HEK293T (cell line): ENCODE measurements at regions not wholly inside any gene's neighbourhood (a gene's known extent, or its start where the extent isn't known, plus 50 kb on each side); places are given as distances from the start of the nearest gene placed in this dataset.

Experiments used
- ARNT ChIP-seq: fragments of 450-650 bp; IDR thresholded peaks from 2 replicates; pipeline ENCODE4 v1.6.1; 2017; ENCODE audit warnings: mild to moderate bottlenecking
- FOXA1 ChIP-seq: fragments of 450-650 bp; IDR thresholded peaks from 2 replicates; pipeline ENCODE4 v1.6.1; 2016; ENCODE audit warnings: mild to moderate bottlenecking

GRCh38 chr11:128297805-128298204 is 289.6 kb downstream of the ETS1 start:
- TF ChIP-seq ARNT (no peak), FOXA1 (no peak)
